ENCODE measurements at regions not wholly inside any gene's neighbourhood (a gene's known extent, or its start where the extent isn't known, plus 50 kb on each side); places are given as distances from the start of the nearest gene placed in this dataset.

GRCh38 chr7:114832906-114833595 lies 88.8 kb upstream of the MDFIC start:
- TF ChIP-seq POLR2A (IDR thresholded peaks at IDR 0.05; ENCODE audit: low read length) (no peak), CTCF (IDR thresholded peaks at IDR 0.05) (no peak), SMC3 (IDR thresholded peaks at IDR 0.05) (no peak), RAD21 (conservative IDR thresholded peaks at IDR 0.05 in 1 of 2, IDR thresholded peaks at IDR 0.05 in 1 of 2) (no peak), USF2 (IDR thresholded peaks at IDR 0.05) (no peak)
